DMS153 (cell line): ENCODE measurements at regions not wholly inside any gene's neighbourhood (a gene's known extent, or its start where the extent isn't known, plus 50 kb on each side); places are given as distances from the start of the nearest gene placed in this dataset.
"Not testable (repeated sequence)": the region's sequence is repeated elsewhere in the genome, so short reads cannot be mapped to it uniquely, and the experiment has no call there.

Source experiments
- DNase-seq: peaks from one replicate; lab custom pipeline; 2025; lab: John Stamatoyannopoulos, UW

GRCh38 chr3:13137941-13138832, 65.0 kb upstream of the IQSEC1 start:
- no peak for DNase-seq

DNA sequence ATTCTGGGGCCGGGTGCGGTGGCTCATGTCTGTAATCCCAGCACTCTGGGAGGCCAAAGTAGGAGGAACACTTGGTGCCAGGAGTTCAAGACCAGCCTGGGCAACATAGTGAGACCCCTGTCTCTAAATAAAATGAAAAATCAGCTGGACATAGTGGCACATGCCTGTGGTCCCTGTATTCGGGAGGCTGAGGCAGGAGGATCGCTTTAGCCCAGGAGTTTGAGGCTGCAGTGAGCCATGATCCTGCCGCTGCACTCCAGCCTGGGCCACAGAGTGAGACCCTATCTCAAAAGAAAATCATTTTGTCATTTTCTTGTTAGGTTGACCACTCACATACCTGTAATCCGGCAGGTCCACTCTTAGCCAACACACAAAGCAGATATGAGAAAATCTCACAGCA, 63.6 kb upstream of the IQSEC1 start:
- not testable (repeated sequence) for DNase-seq

- no peak for DNase-seq
Measured at GRCh38 chr3:13136426-13136825, 63.2 kb upstream of the IQSEC1 start.

GRCh38 chr3:13135811-13136321, 62.6 kb upstream of the IQSEC1 start:
- no peak for DNase-seq

DNA sequence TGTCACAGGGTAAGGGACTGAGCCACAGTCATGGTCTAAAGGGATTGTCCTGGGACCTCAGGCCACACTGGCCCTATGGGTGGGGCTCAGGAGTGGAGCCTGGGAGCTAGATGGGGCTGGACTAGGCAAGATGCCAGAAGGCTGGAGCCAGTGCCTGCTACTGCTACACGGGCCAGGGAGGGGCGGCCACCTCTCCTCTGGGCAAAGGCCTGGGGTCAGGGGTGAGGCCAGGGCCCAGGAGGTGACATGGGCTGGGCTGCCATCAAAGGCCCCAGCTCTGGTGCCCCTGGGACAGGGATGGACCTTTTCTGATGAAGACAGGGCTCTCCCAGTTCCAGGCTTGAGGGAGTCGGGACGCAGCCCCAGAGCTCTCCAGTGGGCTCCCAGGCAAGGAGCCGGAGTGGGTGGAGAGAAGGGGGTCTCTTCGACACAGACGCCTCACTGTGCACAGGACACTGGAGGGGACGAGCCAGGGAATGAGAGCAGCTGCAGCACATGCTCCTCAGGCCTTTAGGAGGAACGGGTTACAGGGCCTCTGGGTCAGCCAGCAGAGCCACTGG, 62.1 kb upstream of the IQSEC1 start:
- DNase-seq, result no peak

GRCh38 chr3:13134879-13135206, 61.6 kb upstream of the IQSEC1 start:
- no peak for DNase-seq

- DNase-seq, result no peak
Measured at GRCh38 chr3:13134166-13134878, 61.1 kb upstream of the IQSEC1 start.

GRCh38 chr3:13133471-13133981, 60.3 kb upstream of the IQSEC1 start:
- DNase-seq, result no peak

DNA sequence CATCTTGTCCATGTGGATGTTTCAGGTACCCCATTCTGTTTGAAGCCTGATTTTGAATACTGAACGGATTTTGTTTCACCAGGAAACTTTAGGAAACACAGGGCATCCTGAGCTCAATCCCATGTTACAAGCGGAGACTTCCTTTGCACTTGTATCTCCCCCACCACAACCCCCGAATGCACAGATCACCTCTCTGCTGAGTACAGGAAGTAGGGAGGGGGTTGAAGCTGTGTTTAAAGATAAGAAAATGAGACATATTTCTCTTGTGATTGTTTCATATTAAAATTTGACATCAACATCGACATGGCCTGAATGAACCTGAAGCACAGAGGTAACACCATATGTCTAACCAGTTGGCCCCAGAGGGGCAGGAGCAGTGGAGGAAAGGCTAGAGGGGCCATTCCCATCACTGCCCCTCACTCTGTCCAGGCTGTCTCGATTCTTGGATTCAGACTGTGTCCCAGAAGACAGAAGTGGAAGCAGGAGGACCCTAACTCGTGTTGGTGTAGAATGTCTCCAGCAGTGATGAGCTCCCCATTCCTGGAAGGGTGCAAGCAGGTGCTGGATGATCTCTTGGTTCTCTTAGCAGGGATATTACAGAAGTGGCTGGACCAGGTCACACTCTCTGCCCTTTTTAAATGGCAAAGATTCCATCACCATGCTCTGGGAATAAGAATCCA, 59.6 kb upstream of the IQSEC1 start:
- no peak for DNase-seq

- DNase-seq, result no peak
Measured at GRCh38 chr3:13132281-13132680, 59.1 kb upstream of the IQSEC1 start.

DNA sequence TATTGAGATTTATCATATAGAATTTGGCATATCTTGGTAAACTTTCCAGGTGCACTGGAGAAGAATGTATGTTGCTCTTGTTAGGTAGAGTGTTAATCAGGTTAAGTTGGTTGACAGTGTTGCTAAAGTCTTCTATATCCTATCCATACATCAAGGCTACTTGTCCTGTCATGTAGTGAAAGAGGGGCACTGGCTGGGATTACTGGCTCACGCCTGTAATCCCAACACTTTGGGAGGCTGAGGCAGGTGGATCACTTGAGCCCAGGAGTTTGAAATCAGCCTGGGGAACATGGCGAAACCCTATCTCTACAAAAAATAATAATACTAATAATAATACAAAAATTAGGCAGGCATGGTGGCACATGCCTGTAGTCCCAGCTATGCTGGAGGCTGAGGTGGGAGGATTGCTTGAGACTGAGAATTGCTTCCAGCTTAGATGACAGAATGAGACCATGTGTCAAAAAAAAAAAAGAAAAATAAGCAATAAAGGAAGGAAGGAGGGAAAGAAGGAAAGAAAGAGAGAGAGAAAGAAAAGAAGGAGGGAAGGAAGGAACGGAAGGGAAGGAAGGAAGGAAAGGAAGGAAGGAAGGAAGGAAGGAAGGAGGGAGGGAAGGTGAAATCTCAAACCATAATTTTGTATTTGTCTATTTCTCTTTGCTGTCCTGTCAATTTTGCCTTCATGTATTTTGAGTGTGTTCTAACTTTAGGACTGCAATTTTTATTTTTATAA, 57.4 kb upstream of the IQSEC1 start:
- no peak for DNase-seq

DNA sequence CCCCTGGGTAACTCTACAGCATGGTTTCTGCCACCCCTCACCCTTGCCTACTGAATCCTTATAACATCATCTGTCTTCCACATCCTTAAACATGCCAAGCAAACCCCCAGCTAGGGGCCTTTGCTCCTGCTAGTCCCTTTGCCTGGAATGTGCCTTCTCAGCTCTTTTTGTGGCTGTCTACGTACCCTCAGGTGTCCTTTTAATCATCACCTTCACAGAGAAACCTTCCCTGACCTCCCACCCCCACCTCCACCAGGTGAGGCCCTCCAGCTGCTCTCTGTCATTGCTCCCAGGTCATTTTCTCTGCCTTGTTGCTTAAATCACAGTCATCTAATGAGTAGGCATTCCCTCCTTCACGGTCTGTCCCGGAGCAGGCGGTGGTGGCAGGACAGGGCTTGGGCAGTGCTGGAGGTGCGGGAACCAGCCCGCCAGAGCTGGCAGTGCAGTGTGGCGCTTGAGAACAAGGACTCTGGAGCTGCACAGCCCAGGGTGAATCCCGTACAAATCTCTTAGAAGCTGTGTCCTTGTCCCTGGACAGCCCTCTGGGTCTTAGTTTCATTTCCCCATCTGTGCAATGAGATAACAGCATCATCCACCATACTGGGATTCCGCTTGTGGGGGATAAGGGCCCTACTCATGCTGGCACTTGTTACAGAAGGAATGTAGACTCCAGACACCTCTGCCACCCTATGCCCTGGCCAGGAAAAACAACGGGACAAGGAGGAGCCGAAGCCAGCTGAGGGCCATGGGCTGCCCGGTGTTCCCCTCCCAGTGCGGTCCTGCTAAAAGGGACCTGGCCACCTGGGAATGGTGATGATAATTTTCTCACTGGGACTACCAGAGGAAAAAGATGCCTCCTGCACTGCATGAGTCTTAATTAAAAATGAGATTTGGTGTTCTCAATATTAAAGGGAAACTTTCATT, 52.1 kb upstream of the IQSEC1 start:
- DNase-seq, result no peak

DNA sequence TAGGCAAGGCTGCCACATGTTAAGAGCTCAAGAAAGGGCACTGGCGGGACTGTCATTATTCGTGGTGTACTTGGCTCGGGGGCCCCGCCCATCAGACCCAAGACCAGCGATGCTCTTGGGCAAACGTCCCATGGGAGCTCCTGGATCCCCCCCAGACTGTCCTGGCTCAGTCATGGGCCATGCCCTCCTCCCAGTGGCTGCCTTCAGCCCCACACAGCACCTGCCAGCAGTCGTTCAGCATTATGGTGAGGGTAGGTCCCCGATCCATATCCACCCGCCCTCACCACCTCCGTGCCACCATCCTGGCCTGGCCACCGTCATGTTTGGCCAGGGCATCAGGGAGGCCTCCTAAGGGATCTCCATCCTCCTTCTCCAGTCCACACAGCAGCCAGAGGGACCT, 51.4 kb upstream of the IQSEC1 start:
- DNase-seq, result no peak

- DNase-seq, result no peak
Measured at GRCh38 chr3:13123765-13124164, 50.5 kb upstream of the IQSEC1 start.

GRCh38 chr3:13123013-13123654, 49.9 kb upstream of the IQSEC1 start:
- no peak for DNase-seq
